Sigmoid colon (tissue), 6 donors: ENCODE measurements at regions not wholly inside any gene's neighbourhood (a gene's known extent, or its start where the extent isn't known, plus 50 kb on each side); places are given as distances from the start of the nearest gene placed in this dataset.
A peak's percentile ranks its signal among the peaks of the same experiment; 100 is the strongest.

Experiments used
- DNase-seq: peaks from one replicate; pipeline ENCODE4 v3.0.0-alpha.2; 2019
- H3K27ac ChIP-seq, 4 donors: fragments of 200-600 bp; sonication (generic); one replicate each; pipeline ENCODE4 v1.5.1; 2016 to 2019; ENCODE audit warnings: mild to moderate bottlenecking in 1 of 4
- H3K27me3 ChIP-seq, 3 donors: fragments of 200-600 bp; sonication (generic); one replicate each; pipeline ENCODE4 v1.5.1; 2019; ENCODE audit warnings: mild to moderate bottlenecking in 1 of 3
- H3K36me3 ChIP-seq, 4 donors: fragments of 200-600 bp; sonication (generic); one replicate each; pipeline ENCODE4 v1.5.1; 2016 to 2019
- H3K4me1 ChIP-seq, 4 donors: fragments of 200-600 bp; sonication (generic); one replicate each; pipeline ENCODE4 v1.5.1; 2017 to 2019
- H3K4me3 ChIP-seq, 4 donors: fragments of 200-600 bp; sonication (generic); one replicate each; pipeline ENCODE4 v1.5.1; 2017 to 2019; ENCODE audit warnings: mild to moderate bottlenecking in 2 of 4, moderate library complexity in 1 of 4
- H3K9me3 ChIP-seq, 4 donors: fragments of 200-600 bp in 3 of 4; sonication (generic) in 3 of 4; one replicate each; pipeline versions ENCODE4 v1.5.1 to v1.6.1; 2013 to 2019
- EP300 ChIP-seq, 4 donors: sonication (generic); formaldehyde crosslinking; IDR thresholded peaks; one replicate each; pipeline ENCODE4 v1.6.1; 2017; ENCODE audit warnings: antibody characterized with exemption in 4 of 4
- POLR2A ChIP-seq, 2 donors: fragments of 450-650 bp; IDR thresholded peaks; one replicate each; pipeline ENCODE4 v1.6.1; 2016; ENCODE audit warnings: antibody characterized with exemption in 2 of 2, mild to moderate bottlenecking in 2 of 2, moderate library complexity in 2 of 2
- POLR2AphosphoS5 ChIP-seq, 4 donors: sonication (generic); formaldehyde crosslinking; IDR thresholded peaks; one replicate each; pipeline ENCODE4 v1.6.1; 2017; ENCODE audit warnings: antibody characterized with exemption in 4 of 4
- WGBS, 2 donors: extraction: QIAGEN DNeasy Blood & Tissue Kit; methylation state at CpG; one replicate each; pipeline ENCODE4 v1.1.7; 2013; 5-methylcytosine and 5-hydroxymethylcytosine counted together
- intact Hi-C: fragments of 100-400 bp; cut with DNase I; formaldehyde crosslinking; loops from one replicate; pipeline ENCODE4 v1.15.1; 2023
- TF ChIP-seq, protein P1 (sequence below), 4 experiments: fragments of 450-650 bp in 3 of 4; fragments of 200-600 bp in 1 of 4; IDR thresholded peaks; one replicate each; pipeline ENCODE4 v1.5.1; 2016 to 2019; ENCODE audit warnings: antibody characterized with exemption in 4 of 4, mild to moderate bottlenecking in 3 of 4, moderate library complexity in 2 of 4
- donor health status: healthy with polysubstance abuse.
- donor health status: healthy.

GRCh38 chr12:107400686-107401447, 284.7 kb upstream of the PWP1 start:
- TF ChIP-seq, protein P1, sequence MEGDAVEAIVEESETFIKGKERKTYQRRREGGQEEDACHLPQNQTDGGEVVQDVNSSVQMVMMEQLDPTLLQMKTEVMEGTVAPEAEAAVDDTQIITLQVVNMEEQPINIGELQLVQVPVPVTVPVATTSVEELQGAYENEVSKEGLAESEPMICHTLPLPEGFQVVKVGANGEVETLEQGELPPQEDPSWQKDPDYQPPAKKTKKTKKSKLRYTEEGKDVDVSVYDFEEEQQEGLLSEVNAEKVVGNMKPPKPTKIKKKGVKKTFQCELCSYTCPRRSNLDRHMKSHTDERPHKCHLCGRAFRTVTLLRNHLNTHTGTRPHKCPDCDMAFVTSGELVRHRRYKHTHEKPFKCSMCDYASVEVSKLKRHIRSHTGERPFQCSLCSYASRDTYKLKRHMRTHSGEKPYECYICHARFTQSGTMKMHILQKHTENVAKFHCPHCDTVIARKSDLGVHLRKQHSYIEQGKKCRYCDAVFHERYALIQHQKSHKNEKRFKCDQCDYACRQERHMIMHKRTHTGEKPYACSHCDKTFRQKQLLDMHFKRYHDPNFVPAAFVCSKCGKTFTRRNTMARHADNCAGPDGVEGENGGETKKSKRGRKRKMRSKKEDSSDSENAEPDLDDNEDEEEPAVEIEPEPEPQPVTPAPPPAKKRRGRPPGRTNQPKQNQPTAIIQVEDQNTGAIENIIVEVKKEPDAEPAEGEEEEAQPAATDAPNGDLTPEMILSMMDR (IDR thresholded peaks at IDR 0.05) = no peak
- TF ChIP-seq EP300 (IDR thresholded peaks at IDR 0.05) = no peak
- TF ChIP-seq POLR2A (IDR thresholded peaks at IDR 0.05) = no peak
- no peak for TF ChIP-seq POLR2AphosphoS5 (IDR thresholded peaks at IDR 0.05)
- 78 to 79% methylated on average over 14 of the region's 14 CpGs for WGBS, 2 donors
- H3K36me3 ChIP-seq = no peaks in the 10 kb centered on the region
- H3K27ac ChIP-seq = no peak overlapping the region
- intact Hi-C loops = no loop called here
- H3K4me1 ChIP-seq = peaks cover 0 to 9% (median 0%) of the 10 kb centered on the region in 4 donors
- no peaks in the 10 kb centered on the region for H3K27me3 ChIP-seq
- H3K9me3 ChIP-seq = no peaks in the 10 kb centered on the region
- DNase-seq = no peak
- no peak overlapping the region for H3K4me3 ChIP-seq

GRCh38 chr12:107402041-107403022, 283.3 kb upstream of the PWP1 start:
- Histone ChIP-seq H3K36me3 (no peaks in the 10 kb centered on the region), H3K9me3 (no peaks in the 10 kb centered on the region), H3K27me3 (no peaks in the 10 kb centered on the region), H3K4me1 (peaks cover 0 to 13% (median 0%) of the 10 kb centered on the region in 4 donors), H3K27ac (no peak overlapping the region), H3K4me3 (no peak overlapping the region)
- TF ChIP-seq, protein P1 (IDR thresholded peaks at IDR 0.05) = peak in 1 of 4 experiments; percentile 13
- TF ChIP-seq EP300 (IDR thresholded peaks at IDR 0.05) (no peak), POLR2A (IDR thresholded peaks at IDR 0.05) (no peak), POLR2AphosphoS5 (IDR thresholded peaks at IDR 0.05) (no peak)
- intact Hi-C loops = no loop called here
- 48 to 63% methylated on average over 5 of the region's 5 CpGs for WGBS, 2 donors
- DNase-seq = no peak

GRCh38 chr12:107404981-107405380, 280.6 kb upstream of the PWP1 start:
- DNase-seq = no peak
- Histone ChIP-seq H3K27ac (peak overlapping the region in 1 of 4 donors; percentile 48), H3K9me3 (no peaks in the 10 kb centered on the region), H3K4me3 (no peak overlapping the region), H3K36me3 (no peaks in the 10 kb centered on the region), H3K4me1 (peaks cover 0 to 16% (median 0%) of the 10 kb centered on the region in 4 donors), H3K27me3 (no peaks in the 10 kb centered on the region)
- intact Hi-C loops = no loop called here
- TF ChIP-seq POLR2A (IDR thresholded peaks at IDR 0.05) (no peak), POLR2AphosphoS5 (IDR thresholded peaks at IDR 0.05) (no peak), EP300 (IDR thresholded peaks at IDR 0.05) (no peak)
- TF ChIP-seq, protein P1 (IDR thresholded peaks at IDR 0.05) = no peak
- WGBS, 2 donors = 50 to 67% methylated on average over 4 of the region's 4 CpGs

DNA sequence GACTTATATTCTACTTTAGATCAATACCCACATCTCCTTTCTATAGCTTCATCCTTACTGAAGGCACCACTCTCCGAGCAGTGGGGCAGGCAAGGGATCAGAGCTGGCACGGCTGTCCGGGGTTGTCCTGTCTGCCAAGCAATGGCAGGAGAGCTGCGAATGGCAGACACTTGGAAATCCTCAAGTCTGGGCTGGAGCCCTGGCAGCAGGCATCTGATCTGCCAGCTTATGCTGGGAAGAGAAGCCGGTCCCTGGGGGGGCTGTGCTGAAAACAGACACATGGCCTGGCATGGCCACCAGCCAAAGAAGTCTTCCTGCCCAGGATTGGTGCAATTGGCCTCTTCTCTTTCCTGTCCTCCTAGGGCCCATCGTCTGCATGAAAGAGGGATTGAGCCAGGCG, 280.2 kb upstream of the PWP1 start:
- H3K27ac ChIP-seq = peak overlapping the region in 1 of 4 donors; percentile 48
- no peak for TF ChIP-seq EP300 (IDR thresholded peaks at IDR 0.05)
- TF ChIP-seq, protein P1 (IDR thresholded peaks at IDR 0.05) = no peak
- no peak for TF ChIP-seq POLR2AphosphoS5 (IDR thresholded peaks at IDR 0.05)
- TF ChIP-seq POLR2A (IDR thresholded peaks at IDR 0.05) = no peak
- no peaks in the 10 kb centered on the region for H3K36me3 ChIP-seq
- intact Hi-C loops = no loop called here
- H3K27me3 ChIP-seq = no peaks in the 10 kb centered on the region
- 90 to 91% methylated on average over 7 of the region's 7 CpGs for WGBS, 2 donors
- H3K9me3 ChIP-seq = no peaks in the 10 kb centered on the region
- no peak overlapping the region for H3K4me3 ChIP-seq
- peaks cover 0 to 16% (median 0%) of the 10 kb centered on the region in 4 donors for H3K4me1 ChIP-seq
- DNase-seq = no peak
